Breast epithelium (tissue), 3 donors: ENCODE measurements at regions not wholly inside any gene's neighbourhood (a gene's known extent, or its start where the extent isn't known, plus 50 kb on each side); places are given as distances from the start of the nearest gene placed in this dataset.

Experiments used
- POLR2A ChIP-seq: fragments of 450-650 bp; IDR thresholded peaks from one replicate; pipeline ENCODE4 v1.6.1; 2016; ENCODE audit warnings: antibody characterized with exemption, mild to moderate bottlenecking, moderate library complexity
- POLR2AphosphoS5 ChIP-seq, 3 donors: sonication (generic); formaldehyde crosslinking; IDR thresholded peaks; one replicate each; pipeline ENCODE4 v1.6.1; 2017; ENCODE audit warnings: antibody characterized with exemption in 3 of 3
- TF ChIP-seq, protein P1 (sequence below), 3 donors: fragments of 450-650 bp; IDR thresholded peaks; one replicate each; pipeline ENCODE4 v1.5.1; 2016 to 2017; ENCODE audit warnings: antibody characterized with exemption in 3 of 3, mild to moderate bottlenecking in 3 of 3, moderate library complexity in 3 of 3

DNA sequence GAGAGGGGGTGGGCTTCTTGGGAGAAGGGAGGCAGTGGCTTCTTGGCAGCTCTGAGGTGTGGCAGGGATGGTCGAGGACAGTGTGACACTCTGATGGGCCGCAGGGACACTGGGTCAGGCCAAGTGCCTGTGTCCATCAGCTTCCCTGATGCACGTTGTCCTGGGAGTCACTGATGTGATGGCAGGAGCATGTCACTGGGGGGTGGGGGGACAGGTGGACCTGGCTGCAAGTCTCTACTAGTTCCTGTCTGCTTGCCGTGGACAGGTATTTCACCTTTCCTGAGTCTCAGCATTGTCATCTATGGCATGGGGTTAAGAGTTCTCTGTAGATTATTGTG is 592.9 kb downstream of the TBC1D22A start:
- TF ChIP-seq, protein P1, sequence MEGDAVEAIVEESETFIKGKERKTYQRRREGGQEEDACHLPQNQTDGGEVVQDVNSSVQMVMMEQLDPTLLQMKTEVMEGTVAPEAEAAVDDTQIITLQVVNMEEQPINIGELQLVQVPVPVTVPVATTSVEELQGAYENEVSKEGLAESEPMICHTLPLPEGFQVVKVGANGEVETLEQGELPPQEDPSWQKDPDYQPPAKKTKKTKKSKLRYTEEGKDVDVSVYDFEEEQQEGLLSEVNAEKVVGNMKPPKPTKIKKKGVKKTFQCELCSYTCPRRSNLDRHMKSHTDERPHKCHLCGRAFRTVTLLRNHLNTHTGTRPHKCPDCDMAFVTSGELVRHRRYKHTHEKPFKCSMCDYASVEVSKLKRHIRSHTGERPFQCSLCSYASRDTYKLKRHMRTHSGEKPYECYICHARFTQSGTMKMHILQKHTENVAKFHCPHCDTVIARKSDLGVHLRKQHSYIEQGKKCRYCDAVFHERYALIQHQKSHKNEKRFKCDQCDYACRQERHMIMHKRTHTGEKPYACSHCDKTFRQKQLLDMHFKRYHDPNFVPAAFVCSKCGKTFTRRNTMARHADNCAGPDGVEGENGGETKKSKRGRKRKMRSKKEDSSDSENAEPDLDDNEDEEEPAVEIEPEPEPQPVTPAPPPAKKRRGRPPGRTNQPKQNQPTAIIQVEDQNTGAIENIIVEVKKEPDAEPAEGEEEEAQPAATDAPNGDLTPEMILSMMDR (IDR thresholded peaks at IDR 0.05): no peak
- no peak for TF ChIP-seq POLR2A
- TF ChIP-seq POLR2AphosphoS5 (IDR thresholded peaks at IDR 0.05): no peak
